ENCODE measurements at regions not wholly inside any gene's neighbourhood (a gene's known extent, or its start where the extent isn't known, plus 50 kb on each side); places are given as distances from the start of the nearest gene placed in this dataset.

- Histone ChIP-seq H3K9ac (no peak overlapping the region), H3K4me2 (peak overlapping the region; percentile 86), H2AFZ (ENCODE audit: low read depth) (peak overlapping the region; percentile 47; the same call in 1 of the 2 replicates), H3K36me3 (ENCODE audit: insufficient read depth) (no peaks in the 10 kb centered on the region), H3K27me3 (ENCODE audit: insufficient read depth, low read depth) (no peaks in the 10 kb centered on the region), H3K27ac (no peak overlapping the region), H3K79me2 (ENCODE audit: insufficient read depth, low read depth) (no peaks in the 10 kb centered on the region), H4K20me1 (ENCODE audit: insufficient read depth) (no peaks in the 10 kb centered on the region), H3K4me1 (ENCODE audit: low read depth, poor library complexity, severe bottlenecking) (peaks cover 14% of the 10 kb centered on the region), H3K4me3 (IDR thresholded peaks at IDR 0.05; ENCODE audit: insufficient read depth, low read depth, low read length) (no peak overlapping the region)
- TF ChIP-seq, protein P1, sequence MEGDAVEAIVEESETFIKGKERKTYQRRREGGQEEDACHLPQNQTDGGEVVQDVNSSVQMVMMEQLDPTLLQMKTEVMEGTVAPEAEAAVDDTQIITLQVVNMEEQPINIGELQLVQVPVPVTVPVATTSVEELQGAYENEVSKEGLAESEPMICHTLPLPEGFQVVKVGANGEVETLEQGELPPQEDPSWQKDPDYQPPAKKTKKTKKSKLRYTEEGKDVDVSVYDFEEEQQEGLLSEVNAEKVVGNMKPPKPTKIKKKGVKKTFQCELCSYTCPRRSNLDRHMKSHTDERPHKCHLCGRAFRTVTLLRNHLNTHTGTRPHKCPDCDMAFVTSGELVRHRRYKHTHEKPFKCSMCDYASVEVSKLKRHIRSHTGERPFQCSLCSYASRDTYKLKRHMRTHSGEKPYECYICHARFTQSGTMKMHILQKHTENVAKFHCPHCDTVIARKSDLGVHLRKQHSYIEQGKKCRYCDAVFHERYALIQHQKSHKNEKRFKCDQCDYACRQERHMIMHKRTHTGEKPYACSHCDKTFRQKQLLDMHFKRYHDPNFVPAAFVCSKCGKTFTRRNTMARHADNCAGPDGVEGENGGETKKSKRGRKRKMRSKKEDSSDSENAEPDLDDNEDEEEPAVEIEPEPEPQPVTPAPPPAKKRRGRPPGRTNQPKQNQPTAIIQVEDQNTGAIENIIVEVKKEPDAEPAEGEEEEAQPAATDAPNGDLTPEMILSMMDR (conservative IDR thresholded peaks at IDR 0.05; ENCODE audit: low read depth, low read length): no peak
These were observed 132.2 kb downstream of the GPX5 start for GRCh38 chr6:28657769-28658465.

DNA sequence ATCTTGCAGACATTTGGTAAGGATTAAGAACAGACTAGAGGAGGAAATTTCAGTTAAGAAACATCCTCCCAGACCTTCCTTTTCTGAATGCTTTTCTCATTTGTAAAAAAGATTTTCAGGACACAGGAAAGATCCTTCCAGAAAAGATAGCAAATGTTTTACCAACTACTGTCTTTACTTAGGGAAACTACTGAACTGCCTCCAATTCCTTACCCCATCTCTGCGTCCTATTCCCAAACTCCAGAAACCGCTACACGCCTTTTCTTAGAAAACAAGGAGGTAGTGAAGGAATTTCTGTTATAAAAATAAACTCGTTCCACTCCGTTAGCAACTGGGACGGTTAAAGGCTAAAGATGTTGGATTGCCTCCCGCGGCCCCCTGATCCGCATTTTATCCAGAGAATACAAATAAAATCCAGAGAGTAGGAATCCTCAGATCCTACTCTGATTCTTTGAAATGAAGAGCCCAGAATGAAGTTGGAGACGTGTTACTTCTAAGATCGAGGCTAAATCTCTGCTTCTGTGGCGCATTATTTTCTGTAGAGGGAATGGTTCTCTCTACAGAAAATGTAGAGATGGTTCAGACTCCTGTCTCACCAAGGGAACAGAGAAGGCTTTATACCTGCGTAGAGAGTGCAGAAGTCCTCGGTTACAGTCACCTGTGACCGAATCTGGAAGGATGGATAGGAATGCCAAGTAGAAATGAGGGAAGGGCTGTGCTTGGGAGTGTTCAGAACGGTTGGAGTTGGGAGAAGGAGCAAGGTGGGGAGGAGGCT is 133.0 kb downstream of the GPX5 start:
- TF ChIP-seq, protein P1 (conservative IDR thresholded peaks at IDR 0.05; ENCODE audit: low read depth, low read length): no peak
- Histone ChIP-seq H3K27me3 (ENCODE audit: insufficient read depth, low read depth) (no peaks in the 10 kb centered on the region), H3K9ac (no peak overlapping the region)

DNA sequence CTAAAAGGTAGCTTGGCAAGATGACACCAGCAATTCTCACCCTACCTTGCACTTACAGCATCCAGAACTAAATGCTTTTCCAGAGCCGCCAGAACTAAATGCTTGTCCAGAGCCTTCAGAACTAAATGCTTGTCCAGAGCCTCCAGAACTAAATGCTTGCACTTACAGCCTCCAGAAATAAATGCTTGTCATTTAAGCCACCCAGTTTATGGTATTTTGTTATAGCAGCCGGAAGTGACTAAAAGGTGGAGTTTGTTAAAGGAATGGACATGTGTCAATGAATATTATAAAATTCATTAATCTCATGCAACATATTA is 133.5 kb downstream of the GPX5 start:
- H3K4me3 ChIP-seq (IDR thresholded peaks at IDR 0.05; ENCODE audit: insufficient read depth, low read depth, low read length): no peak overlapping the region
- no peaks in the 10 kb centered on the region for H3K36me3 ChIP-seq (ENCODE audit: insufficient read depth)
- no peak overlapping the region for H3K9ac ChIP-seq
- no peak overlapping the region for H2AFZ ChIP-seq (ENCODE audit: low read depth)
- H3K4me2 ChIP-seq: no peak overlapping the region; the same call in 1 of the 2 replicates
- H3K4me1 ChIP-seq (ENCODE audit: low read depth, poor library complexity, severe bottlenecking): peaks cover 14% of the 10 kb centered on the region
- TF ChIP-seq, protein P1 (conservative IDR thresholded peaks at IDR 0.05; ENCODE audit: low read depth, low read length): no peak
- H3K27me3 ChIP-seq (ENCODE audit: insufficient read depth, low read depth): no peaks in the 10 kb centered on the region
- H3K79me2 ChIP-seq (ENCODE audit: insufficient read depth, low read depth): no peaks in the 10 kb centered on the region
- no peak overlapping the region for H3K27ac ChIP-seq
- no peaks in the 10 kb centered on the region for H4K20me1 ChIP-seq (ENCODE audit: insufficient read depth)

More for the DNA sequence above, 133.0 kb downstream of the GPX5 start:
- peak overlapping the region; percentile 86 for H3K4me2 ChIP-seq
- no peak overlapping the region for H3K4me3 ChIP-seq (IDR thresholded peaks at IDR 0.05; ENCODE audit: insufficient read depth, low read depth, low read length)
- peak overlapping the region; percentile 47; the same call in 1 of the 2 replicates for H2AFZ ChIP-seq (ENCODE audit: low read depth)
- H3K36me3 ChIP-seq (ENCODE audit: insufficient read depth): no peaks in the 10 kb centered on the region
- no peak overlapping the region for H3K27ac ChIP-seq
- H3K79me2 ChIP-seq (ENCODE audit: insufficient read depth, low read depth): no peaks in the 10 kb centered on the region
- H3K4me1 ChIP-seq (ENCODE audit: low read depth, poor library complexity, severe bottlenecking): peaks cover 14% of the 10 kb centered on the region
- no peaks in the 10 kb centered on the region for H4K20me1 ChIP-seq (ENCODE audit: insufficient read depth)

DNA sequence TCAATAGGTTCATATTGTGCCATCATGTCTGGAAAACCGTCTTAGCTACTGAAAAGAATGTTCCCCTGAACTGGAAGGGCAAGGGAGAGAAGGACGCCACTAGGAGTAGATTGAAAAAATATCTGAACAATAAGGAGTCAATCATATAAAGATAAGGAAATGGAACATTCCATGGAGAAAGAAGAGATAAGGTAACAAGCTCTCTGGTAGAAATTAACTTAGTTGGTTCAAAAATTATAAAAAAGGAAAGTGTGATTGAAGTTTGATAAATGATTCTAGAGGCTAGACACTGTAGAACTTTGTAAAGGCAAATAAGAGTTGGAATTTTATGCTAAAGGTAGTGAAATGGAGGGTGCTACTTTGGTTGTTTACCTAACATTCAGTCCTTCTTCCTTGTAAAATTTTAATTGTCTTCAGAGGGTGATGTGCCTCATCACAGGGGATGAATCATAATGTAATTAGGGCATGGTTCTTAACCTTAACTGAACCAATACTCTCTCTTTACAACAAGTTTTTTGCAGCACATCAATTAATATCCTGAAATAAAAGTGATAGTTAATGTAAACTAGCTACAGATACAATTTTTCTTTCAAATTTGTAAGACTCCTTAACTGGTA is 135.5 kb downstream of the GPX5 start:
- Histone ChIP-seq H3K27me3 (ENCODE audit: insufficient read depth, low read depth) (no peaks in the 10 kb centered on the region), H3K4me1 (ENCODE audit: low read depth, poor library complexity, severe bottlenecking) (peaks cover 14% of the 10 kb centered on the region), H4K20me1 (ENCODE audit: insufficient read depth) (no peaks in the 10 kb centered on the region), H3K9ac (no peak overlapping the region), H3K4me2 (no peak overlapping the region), H3K27ac (no peak overlapping the region), H3K4me3 (IDR thresholded peaks at IDR 0.05; ENCODE audit: insufficient read depth, low read depth, low read length) (no peak overlapping the region), H2AFZ (ENCODE audit: low read depth) (no peak overlapping the region), H3K36me3 (ENCODE audit: insufficient read depth) (no peaks in the 10 kb centered on the region), H3K79me2 (ENCODE audit: insufficient read depth, low read depth) (no peaks in the 10 kb centered on the region)
- TF ChIP-seq, protein P1 (conservative IDR thresholded peaks at IDR 0.05; ENCODE audit: low read depth, low read length): no peak

All from KMS-11 (cell line).